K562 (cell line): ENCODE measurements at regions not wholly inside any gene's neighbourhood (a gene's known extent, or its start where the extent isn't known, plus 50 kb on each side); places are given as distances from the start of the nearest gene placed in this dataset.

Source experiments
- ASH1L ChIP-seq: fragments of 450-650 bp; IDR thresholded peaks from 2 replicates; pipeline ENCODE4 v1.6.1; 2018; ENCODE audit warnings: borderline replicate concordance, mild to moderate bottlenecking, low read depth; ENCODE audit not compliant: partially characterized antibody
- BCOR ChIP-seq: fragments of 450-650 bp; IDR thresholded peaks from 2 replicates; pipeline ENCODE4 v1.6.1; 2016
- CREBBP ChIP-seq: IDR thresholded peaks from one replicate; pipeline ENCODE4 v1.6.1; 2012; ENCODE audit warnings: low read depth, mild to moderate bottlenecking, control low read depth, inconsistent platforms, low read length
- CXXC5 ChIP-seq: fragments of 250-450 bp; sonication (Bioruptor Pico); IDR thresholded peaks from 2 replicates; pipeline ENCODE4 v1.8.0; 2022; ENCODE audit warnings: inconsistent platforms, mild to moderate bottlenecking, moderate library complexity
- DMBX1 ChIP-seq: fragments of 250-450 bp; sonication (Bioruptor Pico); IDR thresholded peaks from 2 replicates; pipeline ENCODE4 v1.8.0; 2022; ENCODE audit warnings: inconsistent platforms, mild to moderate bottlenecking, moderate library complexity, borderline replicate concordance
- HSF4 ChIP-seq: fragments of 250-450 bp; sonication (Bioruptor Pico); IDR thresholded peaks from 2 replicates; pipeline ENCODE4 v2.1.2; 2022; ENCODE audit warnings: mild to moderate bottlenecking, moderate library complexity, borderline replicate concordance
- MYNN ChIP-seq, 2 experiments: sonication (generic); formaldehyde crosslinking in 1 of 2; IDR thresholded peaks; 2 replicates each; pipeline versions ENCODE4 v1.5.0 to v1.6.1; 2016 to 2020; ENCODE audit warnings: antibody characterized with exemption in 1 of 2, missing genetic modification reagents in 1 of 2
- NFATC3 ChIP-seq: fragments of 450-650 bp; IDR thresholded peaks from 2 replicates; pipeline ENCODE4 v1.6.1; 2017; ENCODE audit warnings: mild to moderate bottlenecking
- PCBP2 ChIP-seq: fragments of 200-400 bp; formaldehyde crosslinking; IDR thresholded peaks from 2 replicates; pipeline ENCODE4 v1.6.1; 2018; ENCODE audit warnings: low read length, low read depth, mild to moderate bottlenecking, moderate library complexity; ENCODE audit not compliant: poor library complexity, severe bottlenecking
- PHB ChIP-seq: fragments of 250-450 bp; sonication (Bioruptor Pico); IDR thresholded peaks from 2 replicates; pipeline ENCODE4 v1.5.0; 2021
- PPARD ChIP-seq: fragments of 250-450 bp; sonication (Bioruptor Pico); IDR thresholded peaks from 2 replicates; pipeline ENCODE4 v1.8.0; 2022; ENCODE audit warnings: inconsistent platforms, mild to moderate bottlenecking, moderate library complexity
- RAD21 ChIP-seq, 2 experiments: fragments of 250-450 bp in 1 of 2; fragments of 450-650 bp in 1 of 2; sonication (Bioruptor Pico) in 1 of 2; formaldehyde crosslinking in 1 of 2; IDR thresholded peaks in 1 of 2; conservative IDR thresholded peaks in 1 of 2; 2 replicates each; pipeline versions ENCODE4 v1.4.0 to v1.8.0; 2020 to 2022; ENCODE audit warnings: mild to moderate bottlenecking in 2 of 2, moderate library complexity in 1 of 2
- TAF15 ChIP-seq: fragments of 200-400 bp; formaldehyde crosslinking; IDR thresholded peaks from 2 replicates; pipeline ENCODE4 v1.6.1; 2017; ENCODE audit warnings: mild to moderate bottlenecking, low read depth, low read length, moderate library complexity
- VEZF1 ChIP-seq: fragments of 200-800 bp; sonication (Bioruptor generic); IDR thresholded peaks from 2 replicates; pipeline ENCODE4 v1.6.1; 2017; ENCODE audit warnings: missing genetic modification characterization, missing compliant biosample characterization
- YY1 ChIP-seq, 3 experiments: IDR thresholded peaks; 2 replicates each; pipeline ENCODE4 v1.6.1; 2011; ENCODE audit warnings: low read length in 2 of 3, mild to moderate bottlenecking in 2 of 3, moderate library complexity in 2 of 3, borderline replicate concordance in 1 of 3, control low read depth in 1 of 3, low read depth in 1 of 3; ENCODE audit not compliant: insufficient read depth in 3 of 3, insufficient replicate concordance in 2 of 3, control insufficient read depth in 1 of 3, insufficient read length in 1 of 3; ENCODE audit errors: extremely low read depth in 1 of 3
- ZBTB8A ChIP-seq: fragments of 450-650 bp; IDR thresholded peaks from 2 replicates; pipeline ENCODE4 v1.6.1; 2018; ENCODE audit warnings: mild to moderate bottlenecking, moderate library complexity; ENCODE audit not compliant: partially characterized antibody
- ZNF12 ChIP-seq: sonication (generic); formaldehyde crosslinking; IDR thresholded peaks from 2 replicates; pipeline ENCODE4 v1.4.0; 2020; ENCODE audit warnings: mild to moderate bottlenecking, missing genetic modification reagents
- ZNF277 ChIP-seq: fragments of 250-450 bp; sonication (Bioruptor Pico); IDR thresholded peaks from 2 replicates; pipeline ENCODE4 v1.8.0; 2022; ENCODE audit warnings: inconsistent platforms, mild to moderate bottlenecking, moderate library complexity, borderline replicate concordance
- ZNF766 ChIP-seq: fragments of 200-800 bp; sonication (Bioruptor generic); conservative IDR thresholded peaks from 2 replicates; pipeline ENCODE4 v1.6.1; 2016; ENCODE audit warnings: missing genetic modification characterization, missing compliant biosample characterization

- TF ChIP-seq BCOR (no peak), ZNF277 (no peak), ZNF12 (CRISPR knock-in tag) (no peak), ZNF766 (peak; percentile 33; the same call in 1 of the 2 replicates), PCBP2 (no peak), NFATC3 (no peak), TAF15 (no peak), MYNN (IDR thresholded peaks at IDR 0.05) (no peak), MYNN (CRISPR knock-in tag; IDR thresholded peaks at IDR 0.05) (no peak), PHB (CRISPR knock-in tag) (no peak), ASH1L (no peak), DMBX1 (CRISPR knock-in tag) (0 out of 2 replicates have a peak, but pooled peaks have one; percentile 38), VEZF1 (CRISPR knock-in tag) (no peak), PPARD (no peak), ZBTB8A (no peak), CXXC5 (CRISPR knock-in tag) (peak; percentile 6; the same call in 1 of the 2 replicates), HSF4 (no peak), CREBBP (no peak), RAD21 (CRISPR knock-in tag; conservative IDR thresholded peaks at IDR 0.05 in 1 of 2, IDR thresholded peaks at IDR 0.05 in 1 of 2) (0 out of 4 replicates have a peak, but pooled peaks of 1 of the 2 experiments have one; percentile 6), YY1 (IDR thresholded peaks at IDR 0.05; ENCODE audit: borderline replicate concordance in 1 of 3, control insufficient read depth in 1 of 3, extremely low read depth in 1 of 3, insufficient read depth in 3 of 3, insufficient read length in 1 of 3, insufficient replicate concordance in 2 of 3, low read depth in 1 of 3, low read length in 2 of 3) (peak in 1 of 3 experiments; percentile 57)
These were observed 233.8 kb upstream of the GSE1 start (continued) for GRCh38 chr16:85379041-85380001.
